Duodenal mucosa (tissue), 2 donors: ENCODE measurements at regions not wholly inside any gene's neighbourhood (a gene's known extent, or its start where the extent isn't known, plus 50 kb on each side); places are given as distances from the start of the nearest gene placed in this dataset.

Experiments
- H3K27ac ChIP-seq: one replicate; pipeline ENCODE4 v1.7.0; 2013; ENCODE audit warnings: low read depth, low read length
- H3K27me3 ChIP-seq, 2 donors: one replicate each; pipeline ENCODE4 v1.7.0; 2013; ENCODE audit warnings: low read length in 2 of 2, control low read depth in 1 of 2; ENCODE audit not compliant: insufficient read depth in 2 of 2, control insufficient read depth in 1 of 2
- H3K36me3 ChIP-seq, 2 donors: one replicate each; pipeline ENCODE4 v1.7.0; 2013; ENCODE audit warnings: low read length in 2 of 2, control low read depth in 1 of 2; ENCODE audit not compliant: insufficient read depth in 2 of 2, control insufficient read depth in 1 of 2
- H3K4me1 ChIP-seq, 2 donors: one replicate each; pipeline ENCODE4 v1.7.0; 2013; ENCODE audit warnings: low read length in 2 of 2, control low read depth in 1 of 2; ENCODE audit not compliant: insufficient read depth in 2 of 2, control insufficient read depth in 1 of 2
- H3K4me3 ChIP-seq, 2 donors: one replicate each; pipeline ENCODE4 v1.7.0; 2013; ENCODE audit warnings: low read length in 2 of 2, low read depth in 1 of 2
- H3K9ac ChIP-seq, 2 donors: one replicate each; pipeline ENCODE4 v1.7.0; 2013; ENCODE audit warnings: low read length in 2 of 2, low read depth in 1 of 2
- H3K9me3 ChIP-seq, 2 donors: one replicate each; pipeline ENCODE4 v1.7.0; 2013; ENCODE audit warnings: low read length in 2 of 2, control low read depth in 1 of 2; ENCODE audit not compliant: control insufficient read depth in 1 of 2

- H3K9me3 ChIP-seq = no peaks in the 10 kb centered on the region
- no peak overlapping the region for H3K4me3 ChIP-seq
- no peaks in the 10 kb centered on the region for H3K4me1 ChIP-seq
- no peak overlapping the region for H3K27ac ChIP-seq
- H3K9ac ChIP-seq = no peak overlapping the region
- H3K27me3 ChIP-seq = no peaks in the 10 kb centered on the region
- no peaks in the 10 kb centered on the region for H3K36me3 ChIP-seq
Observed at GRCh38 chrX:139078761-139079280, 367.3 kb upstream of the FGF13 start.

- no peaks in the 10 kb centered on the region for H3K9me3 ChIP-seq
- H3K27me3 ChIP-seq = no peaks in the 10 kb centered on the region
- no peaks in the 10 kb centered on the region for H3K4me1 ChIP-seq
- H3K27ac ChIP-seq = no peak overlapping the region
- no peaks in the 10 kb centered on the region for H3K36me3 ChIP-seq
- H3K4me3 ChIP-seq = no peak overlapping the region
- no peak overlapping the region for H3K9ac ChIP-seq
Observed at GRCh38 chrX:139078342-139078741, 366.8 kb upstream of the FGF13 start.

- H3K9me3 ChIP-seq = no peaks in the 10 kb centered on the region
Observed at GRCh38 chrX:139077281-139078250, 366.0 kb upstream of the FGF13 start.

GRCh38 chrX:139063364-139063763 lies 351.8 kb upstream of the FGF13 start:
- Histone ChIP-seq H3K9ac (no peak overlapping the region), H3K27me3 (no peaks in the 10 kb centered on the region), H3K4me3 (no peak overlapping the region), H3K27ac (no peak overlapping the region), H3K36me3 (no peaks in the 10 kb centered on the region), H3K9me3 (no peaks in the 10 kb centered on the region), H3K4me1 (no peaks in the 10 kb centered on the region)

More at GRCh38 chrX:139077281-139078250, 366.0 kb upstream of the FGF13 start:
- Histone ChIP-seq H3K27me3 (no peaks in the 10 kb centered on the region), H3K4me1 (no peaks in the 10 kb centered on the region), H3K4me3 (no peak overlapping the region), H3K36me3 (no peaks in the 10 kb centered on the region), H3K9ac (no peak overlapping the region), H3K27ac (no peak overlapping the region)

- H3K9me3 ChIP-seq = no peaks in the 10 kb centered on the region
- no peak overlapping the region for H3K4me3 ChIP-seq
- no peaks in the 10 kb centered on the region for H3K4me1 ChIP-seq
- H3K27ac ChIP-seq = no peak overlapping the region
- H3K36me3 ChIP-seq = no peaks in the 10 kb centered on the region
- H3K27me3 ChIP-seq = no peaks in the 10 kb centered on the region
- no peak overlapping the region for H3K9ac ChIP-seq
Observed at GRCh38 chrX:139058831-139059495, 347.4 kb upstream of the FGF13 start.

GRCh38 chrX:139052461-139052860 lies 340.9 kb upstream of the FGF13 start:
- no peaks in the 10 kb centered on the region for H3K9me3 ChIP-seq
- H3K36me3 ChIP-seq = no peaks in the 10 kb centered on the region
- no peak overlapping the region for H3K27ac ChIP-seq
- no peak overlapping the region for H3K9ac ChIP-seq
- no peaks in the 10 kb centered on the region for H3K4me1 ChIP-seq
- H3K4me3 ChIP-seq = no peak overlapping the region
- no peaks in the 10 kb centered on the region for H3K27me3 ChIP-seq

GRCh38 chrX:139049465-139049864 lies 337.9 kb upstream of the FGF13 start:
- Histone ChIP-seq H3K36me3 (no peaks in the 10 kb centered on the region), H3K4me3 (no peak overlapping the region), H3K4me1 (no peaks in the 10 kb centered on the region), H3K9ac (no peak overlapping the region), H3K27ac (no peak overlapping the region), H3K27me3 (no peaks in the 10 kb centered on the region), H3K9me3 (no peaks in the 10 kb centered on the region)

- Histone ChIP-seq H3K4me3 (no peak overlapping the region), H3K27ac (no peak overlapping the region), H3K27me3 (no peaks in the 10 kb centered on the region), H3K4me1 (no peaks in the 10 kb centered on the region), H3K9me3 (no peaks in the 10 kb centered on the region), H3K36me3 (no peaks in the 10 kb centered on the region), H3K9ac (no peak overlapping the region)
Observed at GRCh38 chrX:139044680-139045079, 333.2 kb upstream of the FGF13 start.

GRCh38 chrX:139039041-139039440 lies 327.5 kb upstream of the FGF13 start:
- H3K4me3 ChIP-seq = no peak overlapping the region
- no peak overlapping the region for H3K9ac ChIP-seq
- H3K9me3 ChIP-seq = no peaks in the 10 kb centered on the region
- H3K4me1 ChIP-seq = no peaks in the 10 kb centered on the region
- H3K36me3 ChIP-seq = no peaks in the 10 kb centered on the region
- no peaks in the 10 kb centered on the region for H3K27me3 ChIP-seq
- H3K27ac ChIP-seq = no peak overlapping the region

GRCh38 chrX:139026811-139027210 lies 315.3 kb upstream of the FGF13 start:
- H3K4me1 ChIP-seq = no peaks in the 10 kb centered on the region
- H3K36me3 ChIP-seq = no peaks in the 10 kb centered on the region
- H3K9ac ChIP-seq = no peak overlapping the region
- H3K27me3 ChIP-seq = no peaks in the 10 kb centered on the region
- H3K4me3 ChIP-seq = no peak overlapping the region
- no peaks in the 10 kb centered on the region for H3K9me3 ChIP-seq
- H3K27ac ChIP-seq = no peak overlapping the region
